HepG2 (cell line): ENCODE measurements at regions not wholly inside any gene's neighbourhood (a gene's known extent, or its start where the extent isn't known, plus 50 kb on each side); places are given as distances from the start of the nearest gene placed in this dataset.

ENCODE experiments used
- AGO1 ChIP-seq: fragments of 200-400 bp; formaldehyde crosslinking; IDR thresholded peaks from 2 replicates; pipeline ENCODE4 v1.6.1; 2017; ENCODE audit warnings: mild to moderate bottlenecking, low read depth, low read length, moderate library complexity; ENCODE audit not compliant: poor library complexity, severe bottlenecking
- EED ChIP-seq: sonication (generic); formaldehyde crosslinking; IDR thresholded peaks from 2 replicates; pipeline ENCODE4 v1.5.0; 2020; ENCODE audit warnings: mild to moderate bottlenecking, missing genetic modification reagents
- FOXJ3 ChIP-seq: sonication (generic); formaldehyde crosslinking; IDR thresholded peaks from 2 replicates; pipeline ENCODE4 v1.4.0; 2020; ENCODE audit warnings: missing genetic modification reagents, mild to moderate bottlenecking, borderline replicate concordance
- FOXP1 ChIP-seq, 2 experiments: fragments of 450-650 bp in 1 of 2; IDR thresholded peaks; 2 replicates each; pipeline ENCODE4 v1.6.1; 2017 to 2018; ENCODE audit warnings: antibody characterized with exemption in 1 of 2
- HNRNPL ChIP-seq: fragments of 200-400 bp; formaldehyde crosslinking; IDR thresholded peaks from 2 replicates; pipeline ENCODE4 v1.6.1; 2017; ENCODE audit warnings: mild to moderate bottlenecking, low read depth, low read length
- JUND ChIP-seq: sonication (generic); formaldehyde crosslinking; IDR thresholded peaks from 2 replicates; pipeline ENCODE4 v1.8.0; 2022; ENCODE audit warnings: mild to moderate bottlenecking, missing genetic modification reagents
- KLF13 ChIP-seq: sonication (generic); formaldehyde crosslinking; IDR thresholded peaks from 2 replicates; pipeline ENCODE4 v1.4.0; 2020; ENCODE audit warnings: mild to moderate bottlenecking, missing genetic modification reagents
- MIER3 ChIP-seq: IDR thresholded peaks from 2 replicates; pipeline ENCODE4 v1.6.1; 2016; ENCODE audit warnings: missing compliant biosample characterization, borderline replicate concordance
- NAIF1 ChIP-seq: sonication (generic); formaldehyde crosslinking; IDR thresholded peaks from 2 replicates; pipeline ENCODE4 v1.5.0; 2020; ENCODE audit warnings: mild to moderate bottlenecking, missing genetic modification reagents, borderline replicate concordance
- NFRKB ChIP-seq: fragments of 450-650 bp; IDR thresholded peaks from 2 replicates; pipeline ENCODE4 v1.6.1; 2017
- NONO ChIP-seq, 2 experiments: fragments of 450-650 bp in 1 of 2; sonication (generic) in 1 of 2; formaldehyde crosslinking in 1 of 2; IDR thresholded peaks in 1 of 2; conservative IDR thresholded peaks in 1 of 2; 2 replicates each; pipeline versions ENCODE4 v1.6.1 to v1.8.0; 2017 to 2022; ENCODE audit warnings: mild to moderate bottlenecking in 1 of 2, missing genetic modification reagents in 1 of 2, moderate library complexity in 1 of 2
- PHB2 ChIP-seq: fragments of 450-650 bp; IDR thresholded peaks from 2 replicates; pipeline ENCODE4 v1.6.1; 2018; ENCODE audit not compliant: partially characterized antibody
- POLR2A ChIP-seq, 2 experiments: IDR thresholded peaks; 2 replicates each; pipeline ENCODE4 v1.6.1; 2011; ENCODE audit warnings: low read depth in 2 of 2, low read length in 2 of 2, mild to moderate bottlenecking in 1 of 2, moderate library complexity in 1 of 2; ENCODE audit not compliant: insufficient read depth in 1 of 2
- SOX6 ChIP-seq, 2 experiments: fragments of 450-650 bp in 1 of 2; sonication (generic) in 1 of 2; formaldehyde crosslinking in 1 of 2; IDR thresholded peaks; 2 replicates each; pipeline versions ENCODE4 v1.4.0 to v1.6.1; 2017 to 2020; ENCODE audit warnings: antibody characterized with exemption in 1 of 2, mild to moderate bottlenecking in 1 of 2, missing genetic modification reagents in 1 of 2
- TEAD3 ChIP-seq: optimal IDR thresholded peaks from 2 replicates; pipeline ENCODE3; 2016; ENCODE audit warnings: borderline replicate concordance
- THYN1 ChIP-seq: sonication (generic); formaldehyde crosslinking; IDR thresholded peaks from 2 replicates; pipeline ENCODE4 v1.8.1; 2023; ENCODE audit warnings: low read depth, mild to moderate bottlenecking, moderate library complexity, missing genetic modification reagents, borderline replicate concordance
- U2AF1 ChIP-seq: fragments of 200-400 bp; formaldehyde crosslinking; optimal IDR thresholded peaks from 2 replicates; pipeline ENCODE3; 2017; ENCODE audit warnings: mild to moderate bottlenecking, low read depth, low read length
- ZBTB8A ChIP-seq: sonication (generic); formaldehyde crosslinking; IDR thresholded peaks from 2 replicates; pipeline ENCODE4 v1.4.0; 2020; ENCODE audit warnings: mild to moderate bottlenecking, low read depth, missing genetic modification reagents, borderline replicate concordance
- ZC3H4 ChIP-seq: sonication (generic); formaldehyde crosslinking; IDR thresholded peaks from 2 replicates; pipeline ENCODE4 v1.4.0; 2020; ENCODE audit warnings: missing genetic modification reagents, borderline replicate concordance
- ZNF234 ChIP-seq: sonication (generic); formaldehyde crosslinking; conservative IDR thresholded peaks from 2 replicates; pipeline ENCODE4 v1.5.1; 2020; ENCODE audit warnings: mild to moderate bottlenecking, missing genetic modification reagents
- ZNF260 ChIP-seq: sonication (generic); formaldehyde crosslinking; IDR thresholded peaks from 2 replicates; pipeline ENCODE4 v1.4.0; 2020; ENCODE audit warnings: missing genetic modification reagents, low read depth, mild to moderate bottlenecking, borderline replicate concordance
- ZNF430 ChIP-seq: sonication (generic); formaldehyde crosslinking; IDR thresholded peaks from 2 replicates; pipeline ENCODE4 v1.9.0; 2021; ENCODE audit warnings: mild to moderate bottlenecking, missing genetic modification reagents
- ZNF616 ChIP-seq: sonication (generic); formaldehyde crosslinking; IDR thresholded peaks from 2 replicates; pipeline ENCODE4 v1.5.0; 2020; ENCODE audit warnings: low read depth, mild to moderate bottlenecking, missing genetic modification reagents
- ZNF724P ChIP-seq: sonication (generic); formaldehyde crosslinking; IDR thresholded peaks from 2 replicates; pipeline ENCODE4 v1.8.0; 2022; ENCODE audit warnings: missing genetic modification reagents, borderline replicate concordance
- ZNF776 ChIP-seq: sonication (generic); formaldehyde crosslinking; IDR thresholded peaks from 2 replicates; pipeline ENCODE4 v1.4.0; 2020; ENCODE audit warnings: mild to moderate bottlenecking, missing genetic modification reagents
- ZSCAN5A ChIP-seq: sonication (generic); formaldehyde crosslinking; IDR thresholded peaks from 2 replicates; pipeline ENCODE4 v1.8.0; 2022; ENCODE audit warnings: mild to moderate bottlenecking, missing genetic modification reagents, borderline replicate concordance
- ZZZ3 ChIP-seq: sonication (generic); formaldehyde crosslinking; IDR thresholded peaks from 2 replicates; pipeline ENCODE4 v1.4.0; 2020; ENCODE audit warnings: missing genetic modification reagents, mild to moderate bottlenecking, borderline replicate concordance
- TF ChIP-seq, protein P1 (sequence below): sonication (generic); formaldehyde crosslinking; IDR thresholded peaks from 2 replicates; pipeline ENCODE4 v1.5.0; 2020; ENCODE audit warnings: missing genetic modification reagents

DNA sequence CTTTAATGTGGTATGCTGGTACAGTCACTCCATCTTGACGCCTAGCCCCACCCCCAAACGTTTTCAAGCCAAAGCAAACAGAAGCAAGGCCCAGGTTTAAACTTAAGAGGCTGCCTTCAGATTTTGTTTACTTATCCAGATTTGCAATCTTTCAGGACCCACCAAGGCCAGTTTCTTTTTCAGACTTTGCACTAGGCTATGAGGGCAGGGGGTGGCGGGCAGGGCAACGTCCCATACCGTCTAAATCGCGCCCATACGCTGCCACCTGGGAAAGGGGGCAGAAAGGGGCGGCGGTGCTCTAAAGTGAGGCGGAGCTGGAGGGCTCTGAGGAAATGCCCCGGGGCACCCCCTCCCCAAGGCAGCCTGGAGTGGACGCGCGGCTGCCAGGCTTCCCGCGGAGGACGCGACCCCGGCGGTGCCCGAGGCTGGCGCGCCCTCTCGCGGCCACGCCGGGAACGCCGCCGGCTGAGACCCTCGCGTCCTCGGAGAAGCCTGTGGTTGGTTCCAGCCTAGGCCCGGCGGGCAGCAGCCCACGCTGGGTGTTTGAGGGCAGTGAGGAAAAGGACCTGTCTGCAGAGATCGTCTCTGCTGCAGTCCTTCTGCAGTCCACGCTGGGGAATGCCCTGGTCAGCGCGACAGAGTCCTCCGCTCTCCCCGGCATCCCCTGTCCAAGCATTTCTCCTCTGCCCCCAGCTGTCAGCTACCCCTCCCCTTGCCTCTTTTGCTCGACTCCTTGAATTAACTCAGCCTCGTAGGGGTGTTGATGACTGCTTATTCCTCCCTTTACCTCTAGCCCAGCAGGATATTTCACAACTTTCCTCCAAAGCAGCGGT lies 93.7 kb upstream of the PRNP start (continued):
- TF ChIP-seq ZSCAN5A (no peak; the same call in 1 of the 2 replicates), POLR2A (IDR thresholded peaks at IDR 0.05; ENCODE audit: insufficient read depth in 1 of 2, low read depth in 2 of 2, low read length in 2 of 2) (no peak), EED (no peak), AGO1 (peak; percentile 29), NFRKB (no peak), ZBTB8A (CRISPR knock-in tag) (no peak), THYN1 (CRISPR knock-in tag) (no peak), MIER3 (0 out of 2 replicates have a peak, but pooled peaks have one; percentile 19), FOXP1 (IDR thresholded peaks at IDR 0.05) (no peak), FOXP1 (CRISPR knock-in tag; IDR thresholded peaks at IDR 0.05) (no peak; the same call in 1 of the 2 replicates), U2AF1 (peak; percentile 32), NONO (IDR thresholded peaks at IDR 0.05) (no peak), NONO (CRISPR knock-in tag; conservative IDR thresholded peaks at IDR 0.05) (peak; percentile 48; the same call in 1 of the 2 replicates), TEAD3 (CRISPR knock-in tag) (peak; percentile 20), ZNF260 (CRISPR knock-in tag) (no peak), JUND (CRISPR knock-in tag) (peak; percentile 39; the same call in 1 of the 2 replicates), ZNF724P (CRISPR knock-in tag) (peak; percentile 74; the same call in 1 of the 2 replicates), ZNF430 (CRISPR knock-in tag) (peak; percentile 92), ZNF234 (CRISPR knock-in tag) (no peak), NAIF1 (CRISPR knock-in tag) (no peak), ZNF616 (CRISPR knock-in tag) (0 out of 2 replicates have a peak, but pooled peaks have one; percentile 58), SOX6 (IDR thresholded peaks at IDR 0.05) (no peak), SOX6 (CRISPR knock-in tag; IDR thresholded peaks at IDR 0.05) (peak; percentile 66), KLF13 (CRISPR knock-in tag) (no peak), FOXJ3 (no peak), PHB2 (no peak), ZNF776 (no peak), ZZZ3 (CRISPR knock-in tag) (no peak), HNRNPL (peak; percentile 89), ZC3H4 (no peak)
- TF ChIP-seq, protein P1, sequence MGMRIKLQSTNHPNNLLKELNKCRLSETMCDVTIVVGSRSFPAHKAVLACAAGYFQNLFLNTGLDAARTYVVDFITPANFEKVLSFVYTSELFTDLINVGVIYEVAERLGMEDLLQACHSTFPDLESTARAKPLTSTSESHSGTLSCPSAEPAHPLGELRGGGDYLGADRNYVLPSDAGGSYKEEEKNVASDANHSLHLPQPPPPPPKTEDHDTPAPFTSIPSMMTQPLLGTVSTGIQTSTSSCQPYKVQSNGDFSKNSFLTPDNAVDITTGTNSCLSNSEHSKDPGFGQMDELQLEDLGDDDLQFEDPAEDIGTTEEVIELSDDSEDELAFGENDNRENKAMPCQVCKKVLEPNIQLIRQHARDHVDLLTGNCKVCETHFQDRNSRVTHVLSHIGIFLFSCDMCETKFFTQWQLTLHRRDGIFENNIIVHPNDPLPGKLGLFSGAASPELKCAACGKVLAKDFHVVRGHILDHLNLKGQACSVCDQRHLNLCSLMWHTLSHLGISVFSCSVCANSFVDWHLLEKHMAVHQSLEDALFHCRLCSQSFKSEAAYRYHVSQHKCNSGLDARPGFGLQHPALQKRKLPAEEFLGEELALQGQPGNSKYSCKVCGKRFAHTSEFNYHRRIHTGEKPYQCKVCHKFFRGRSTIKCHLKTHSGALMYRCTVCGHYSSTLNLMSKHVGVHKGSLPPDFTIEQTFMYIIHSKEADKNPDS = 0 out of 2 replicates have a peak, but pooled peaks have one; percentile 47
